GM12892 (cell line): ENCODE measurements at regions not wholly inside any gene's neighbourhood (a gene's known extent, or its start where the extent isn't known, plus 50 kb on each side); places are given as distances from the start of the nearest gene placed in this dataset.

ENCODE experiments used
- DNase-seq: peaks from one replicate; pipeline ENCODE4 v3.0.0; 2011; ENCODE audit not compliant: insufficient read length
- FAIRE-seq: peaks from 2 replicates; lab custom pipeline; 2011; peaks lifted over from hg19 to GRCh38; lab: Jason Lieb, UNC
- POLR2A ChIP-seq: IDR thresholded peaks from 2 replicates; pipeline ENCODE4 v1.6.1; 2011; ENCODE audit warnings: low read depth, low read length, control low read depth
- POLR2AphosphoS5 ChIP-seq: IDR thresholded peaks from 2 replicates; pipeline ENCODE4 v1.6.1; 2011; ENCODE audit warnings: low read depth, low read length, control low read depth
- TAF1 ChIP-seq: IDR thresholded peaks from 2 replicates; pipeline ENCODE4 v1.6.1; 2011; ENCODE audit warnings: low read depth, mild to moderate bottlenecking, control low read depth, low read length, borderline replicate concordance

DNA sequence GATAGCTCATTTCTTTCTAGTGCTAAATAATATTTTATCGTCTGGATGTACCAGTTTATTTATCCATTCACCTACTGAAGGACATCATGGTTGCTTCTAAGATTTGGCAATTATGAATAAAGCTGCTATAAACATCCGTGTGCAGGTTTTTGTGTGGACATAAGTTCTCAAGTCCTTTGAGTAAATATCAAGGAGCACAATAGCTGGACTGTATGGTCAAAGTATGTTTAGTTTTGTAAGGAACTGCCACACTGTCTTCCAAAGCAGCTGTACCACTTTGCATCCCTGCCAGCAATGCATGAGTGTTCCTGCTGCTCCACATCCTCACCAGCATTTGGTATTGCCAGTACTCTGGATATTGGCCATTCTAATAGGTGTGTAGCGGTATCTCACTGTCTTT, 447.4 kb downstream of the MED13L start:
- DNase-seq (no peak), FAIRE-seq (no peak)
- TF ChIP-seq TAF1 = no peak
- TF ChIP-seq POLR2A = no peak
- TF ChIP-seq POLR2AphosphoS5 = no peak

DNA sequence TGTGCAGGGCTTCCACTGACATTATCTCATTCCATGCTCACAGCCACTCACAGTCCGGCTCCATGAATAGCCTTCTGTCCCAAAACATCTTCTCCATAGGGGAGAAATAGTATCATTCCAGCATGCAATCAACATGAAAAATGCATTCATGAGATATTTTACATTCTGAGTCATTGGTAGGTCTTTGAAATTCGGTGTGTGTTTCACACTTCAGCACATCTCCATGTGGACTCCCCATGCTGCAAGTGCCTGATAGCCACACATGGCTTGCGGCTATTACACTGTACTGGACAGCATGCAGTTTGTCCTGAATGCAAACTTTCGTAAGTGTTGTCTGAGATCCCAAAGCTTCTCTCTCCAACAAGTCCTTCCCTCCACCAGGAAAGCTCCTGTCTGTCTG, 449.3 kb downstream of the MED13L start:
- FAIRE-seq (no peak), DNase-seq (no peak)
- TF ChIP-seq TAF1 (no peak), POLR2AphosphoS5 (no peak), POLR2A (no peak)

DNA sequence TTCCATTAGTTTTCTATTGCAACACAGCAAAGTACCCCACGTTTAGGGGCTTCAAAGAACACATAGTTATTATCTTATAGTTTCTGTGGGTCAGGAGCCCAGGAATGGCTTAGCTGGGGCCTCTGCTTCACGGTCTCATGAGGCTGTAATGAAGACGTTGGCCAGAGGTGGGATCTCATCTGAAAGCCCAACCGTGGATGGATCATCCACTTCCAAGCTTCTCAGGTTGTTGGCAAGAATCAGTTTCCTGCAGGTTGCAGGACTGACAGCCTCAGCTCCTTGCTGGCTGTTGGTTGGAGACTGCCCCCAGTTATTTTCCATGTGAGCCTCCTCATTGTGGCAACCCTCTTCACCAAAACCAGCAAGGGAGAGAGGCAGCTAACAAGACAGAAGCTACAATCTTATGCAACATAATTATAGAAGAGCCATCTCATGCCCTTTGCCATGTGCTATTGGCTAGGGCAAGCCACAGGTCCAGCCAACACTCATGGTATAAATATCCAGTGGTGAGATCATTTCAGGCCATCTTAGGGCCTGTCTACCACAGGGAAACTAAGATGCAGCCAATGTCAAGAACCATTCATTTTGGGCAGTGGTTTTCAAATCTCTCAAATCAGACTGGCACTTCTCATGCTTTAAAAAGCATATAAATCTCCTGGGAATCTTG, 452.4 kb downstream of the MED13L start:
- no peak for FAIRE-seq
- no peak for DNase-seq
- TF ChIP-seq TAF1 (no peak), POLR2A (no peak), POLR2AphosphoS5 (no peak)

DNA sequence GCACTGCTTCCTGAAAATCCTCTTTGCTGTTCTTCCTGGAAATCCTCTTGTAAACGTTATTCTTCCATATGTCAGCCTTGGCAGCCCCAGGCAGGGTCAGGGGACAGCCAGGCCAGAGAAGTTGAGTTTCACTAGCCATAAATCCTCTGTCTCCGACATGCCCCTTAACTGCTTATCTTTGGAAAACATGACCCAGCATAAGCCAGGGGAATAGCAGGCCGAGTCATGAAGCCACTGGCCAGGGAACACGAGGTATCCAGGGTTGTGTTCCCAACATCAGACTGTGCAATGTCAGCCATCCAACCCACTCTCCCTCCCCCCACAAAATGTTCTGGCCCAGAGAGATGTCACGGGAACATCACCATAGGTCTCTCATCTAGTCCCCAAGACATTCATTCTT, 453.9 kb downstream of the MED13L start:
- FAIRE-seq = no peak
- no peak for DNase-seq
- TF ChIP-seq POLR2AphosphoS5 (no peak), TAF1 (no peak), POLR2A (no peak)

DNA sequence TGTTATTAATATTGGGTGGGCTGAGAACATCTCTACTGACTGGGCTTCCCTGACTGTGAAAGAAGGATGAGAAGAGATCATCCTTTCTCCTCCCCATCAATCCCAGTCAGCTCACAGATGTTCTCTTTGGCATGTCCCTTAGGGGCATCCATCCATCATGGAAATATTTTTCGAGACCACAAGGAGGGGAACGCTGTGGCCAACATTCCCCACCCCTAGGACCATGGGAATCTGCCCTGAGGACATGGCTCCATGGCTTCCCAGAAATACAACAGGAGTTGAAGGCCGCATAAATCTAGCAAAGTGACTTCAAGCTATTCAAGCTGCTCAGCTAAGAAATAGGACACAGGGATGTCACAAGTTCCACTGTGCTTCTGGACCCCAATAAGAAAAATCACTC, 456.8 kb downstream of the MED13L start:
- FAIRE-seq (no peak), DNase-seq (no peak)

DNA sequence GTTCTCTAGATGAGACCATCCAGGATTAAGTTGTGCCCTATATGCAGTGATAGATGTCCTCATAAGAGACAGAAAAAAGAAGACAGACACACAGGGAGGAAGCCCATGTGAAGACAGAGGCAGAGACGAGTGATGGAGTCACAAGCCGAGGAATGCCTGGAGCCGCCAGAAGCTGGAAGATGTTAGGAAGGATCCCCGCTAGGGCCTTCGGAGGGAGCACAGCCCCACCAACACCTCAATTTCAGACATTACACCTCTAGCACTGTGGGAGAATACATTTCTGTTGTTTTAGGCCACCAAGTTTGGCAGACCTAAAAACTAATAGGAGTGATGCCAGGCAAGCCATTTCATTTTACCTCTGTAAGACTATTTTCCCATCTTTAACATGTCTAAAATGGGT, 458.5 kb downstream of the MED13L start:
- TF ChIP-seq POLR2AphosphoS5 = no peak
- TF ChIP-seq TAF1 = no peak
- no peak for TF ChIP-seq POLR2A
- DNase-seq = no peak
- FAIRE-seq = no peak

More for the DNA sequence above, 456.8 kb downstream of the MED13L start:
- TF ChIP-seq POLR2AphosphoS5 = no peak
- TF ChIP-seq POLR2A = no peak
- no peak for TF ChIP-seq TAF1

DNA sequence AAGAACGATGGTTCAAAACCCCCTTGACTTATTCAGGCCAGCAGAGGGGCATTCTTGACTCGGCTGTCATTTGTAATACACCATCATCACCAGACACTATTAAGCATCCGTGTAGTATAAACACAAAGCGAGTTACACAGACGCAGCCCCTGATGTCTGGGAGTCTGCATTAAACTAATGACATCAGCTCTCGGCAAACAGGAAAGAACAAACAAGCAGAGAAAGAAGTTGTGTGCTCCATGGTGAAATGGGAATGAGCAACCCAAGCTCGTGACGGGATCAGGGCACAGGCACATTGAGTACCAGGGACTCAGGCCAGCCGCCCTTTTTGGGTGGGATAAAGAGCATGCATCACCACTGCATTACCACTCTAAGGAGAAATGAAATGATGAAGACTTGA, 460.1 kb downstream of the MED13L start:
- TF ChIP-seq TAF1 (no peak), POLR2AphosphoS5 (no peak)
- no peak for FAIRE-seq
- DNase-seq = no peak

DNA sequence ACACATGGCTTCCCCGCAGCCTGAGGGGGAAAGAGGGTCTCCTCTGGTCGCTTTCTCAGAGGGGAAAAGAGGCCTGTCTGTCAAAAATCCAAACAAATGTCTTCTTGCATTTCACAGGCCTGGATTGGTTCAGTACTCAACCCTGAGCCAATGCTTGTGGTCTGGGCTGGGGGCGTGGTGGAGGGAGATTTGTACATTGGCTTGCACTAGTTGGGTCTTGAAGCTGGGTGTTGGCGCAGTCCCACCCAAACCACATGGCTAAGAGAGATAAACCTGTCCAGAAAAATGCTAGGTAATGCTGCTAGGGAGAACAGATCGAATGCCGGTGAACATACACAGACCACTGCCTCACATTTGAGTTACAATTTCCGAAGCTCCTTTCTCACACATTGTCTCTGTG, 461.6 kb downstream of the MED13L start:
- DNase-seq (no peak), FAIRE-seq (no peak)
- TF ChIP-seq POLR2AphosphoS5 (no peak), TAF1 (no peak), POLR2A (no peak)

DNA sequence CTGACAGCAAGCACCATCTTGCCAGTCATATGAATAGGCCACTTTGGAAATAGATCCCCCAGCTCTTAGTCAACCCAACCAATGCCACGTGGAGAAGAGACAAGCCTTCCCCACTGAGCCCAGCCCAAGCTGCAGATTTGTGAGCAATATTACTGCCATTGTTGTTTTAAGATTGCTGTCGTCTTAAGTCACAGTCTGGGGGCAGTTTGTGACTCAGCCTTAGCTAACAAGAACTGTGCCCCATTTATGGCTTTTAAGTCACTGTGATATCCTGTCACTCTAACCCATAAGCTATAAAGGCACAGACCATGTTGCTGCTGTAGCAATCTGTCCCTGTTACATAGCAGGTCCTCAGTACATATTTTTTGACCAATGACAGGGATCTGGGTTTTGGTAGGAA, 464.2 kb downstream of the MED13L start:
- FAIRE-seq (no peak), DNase-seq (no peak)
- TF ChIP-seq POLR2AphosphoS5 (no peak), POLR2A (no peak), TAF1 (no peak)

DNA sequence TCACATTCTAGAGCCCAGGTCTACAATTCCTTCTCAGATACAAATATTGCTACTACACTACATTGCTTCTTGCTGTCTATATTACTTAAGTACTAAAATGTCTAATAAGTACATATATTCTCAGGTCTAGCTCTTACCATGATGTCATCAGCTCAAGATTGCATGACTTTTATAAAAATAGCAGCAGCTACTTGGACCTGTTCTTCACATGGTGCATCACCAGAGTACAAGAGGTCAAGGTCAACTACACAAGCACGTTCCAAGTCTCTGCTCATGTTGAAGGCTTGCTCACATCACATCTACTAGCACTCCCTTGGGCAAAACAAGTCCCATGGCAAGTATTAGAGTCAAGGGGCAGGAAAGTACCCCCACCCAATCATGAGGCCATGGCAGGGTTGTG, 465.6 kb downstream of the MED13L start:
- FAIRE-seq (no peak), DNase-seq (no peak)
- TF ChIP-seq POLR2A (no peak), TAF1 (no peak), POLR2AphosphoS5 (no peak)

DNA sequence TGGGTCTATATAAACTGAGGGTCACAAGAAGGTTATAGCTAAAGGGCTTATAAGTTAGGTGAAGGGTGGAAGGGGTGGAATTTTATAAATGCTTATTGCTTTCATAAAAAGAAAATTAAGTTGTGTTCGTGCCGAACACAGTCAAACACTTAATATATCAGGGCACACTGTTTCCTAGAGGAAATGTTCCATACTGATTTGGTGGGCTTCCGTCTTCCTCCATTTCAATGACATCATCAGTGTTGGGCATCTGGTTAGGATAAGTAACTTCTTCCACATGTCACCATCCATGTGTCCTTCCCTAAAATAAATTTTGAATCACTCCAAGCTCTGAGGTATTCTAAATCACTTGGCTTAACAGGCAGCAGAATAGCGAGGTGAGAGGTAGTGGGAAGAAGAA, 466.4 kb downstream of the MED13L start:
- no peak for FAIRE-seq
- no peak for DNase-seq
- no peak for TF ChIP-seq TAF1

DNA sequence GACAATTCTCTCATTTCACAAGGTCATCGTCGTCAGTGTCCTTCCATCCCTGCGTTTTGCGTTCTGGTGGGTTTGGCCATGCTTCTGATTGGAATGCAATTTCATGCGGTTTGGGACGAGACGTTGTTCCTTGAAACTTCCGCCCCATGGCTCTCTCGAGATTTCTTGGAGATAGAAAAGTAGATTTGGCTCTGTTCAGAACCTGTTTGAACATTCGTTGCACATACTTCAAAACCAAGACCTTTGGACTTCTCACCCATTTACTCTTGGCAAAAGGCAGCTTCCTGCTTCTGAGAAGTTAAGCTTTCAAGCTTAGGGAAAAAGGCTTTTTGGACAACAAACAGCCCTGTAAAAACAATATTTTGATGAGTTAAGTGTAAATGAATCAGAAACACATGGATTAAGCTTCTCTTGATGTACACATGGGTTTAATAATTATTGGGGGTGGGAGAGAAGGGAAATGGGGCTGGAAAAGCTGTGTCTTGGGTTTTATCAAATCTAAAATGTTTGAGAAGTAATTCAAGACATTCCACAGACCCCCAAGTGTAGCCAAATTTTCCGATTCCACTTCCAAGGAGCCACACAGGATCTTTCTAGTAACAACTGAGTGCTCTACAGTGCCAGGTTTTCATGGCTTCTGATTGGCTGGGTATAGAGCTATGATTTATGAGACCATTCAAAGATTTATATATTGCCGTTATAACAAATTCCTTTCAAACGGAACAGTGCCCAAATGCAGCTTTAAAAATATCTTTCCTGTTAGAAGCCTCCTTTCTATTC, 467.2 kb downstream of the MED13L start:
- FAIRE-seq (no peak), DNase-seq (no peak)
- no peak for TF ChIP-seq TAF1
- no peak for TF ChIP-seq POLR2A
- no peak for TF ChIP-seq POLR2AphosphoS5

DNA sequence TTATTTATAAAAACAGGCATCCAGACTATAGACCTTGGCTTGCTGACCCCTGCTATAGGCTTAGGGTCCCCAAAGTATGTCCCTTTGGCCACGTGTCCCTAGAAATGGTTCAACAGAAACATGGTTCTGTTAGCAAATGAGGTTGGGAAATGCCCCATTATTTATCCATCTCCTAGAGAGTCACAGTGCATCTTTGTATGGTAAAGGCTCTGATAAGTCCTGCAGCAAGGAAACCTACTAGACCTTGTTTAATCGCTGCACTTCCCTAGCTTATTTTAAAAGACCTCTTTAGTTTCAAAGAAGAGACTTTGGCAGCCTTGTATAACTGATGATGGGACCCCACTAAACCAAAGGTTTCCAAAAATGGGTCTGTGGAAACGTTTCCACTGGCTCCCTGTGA, 471.5 kb downstream of the MED13L start:
- no peak for FAIRE-seq
- no peak for DNase-seq
- no peak for TF ChIP-seq POLR2A
- TF ChIP-seq POLR2AphosphoS5 = no peak
- no peak for TF ChIP-seq TAF1
